SH-SY5Y (cell line): ENCODE measurements at regions not wholly inside any gene's neighbourhood (a gene's known extent, or its start where the extent isn't known, plus 50 kb on each side); places are given as distances from the start of the nearest gene placed in this dataset.

Source experiments
- GATA2 ChIP-seq: IDR thresholded peaks from 2 replicates; pipeline ENCODE4 v1.6.1; 2011; ENCODE audit warnings: mild to moderate bottlenecking, low read depth, low read length
- GATA3 ChIP-seq: IDR thresholded peaks from 2 replicates; pipeline ENCODE4 v1.6.1; 2011; ENCODE audit warnings: low read depth, mild to moderate bottlenecking, low read length, moderate library complexity

DNA sequence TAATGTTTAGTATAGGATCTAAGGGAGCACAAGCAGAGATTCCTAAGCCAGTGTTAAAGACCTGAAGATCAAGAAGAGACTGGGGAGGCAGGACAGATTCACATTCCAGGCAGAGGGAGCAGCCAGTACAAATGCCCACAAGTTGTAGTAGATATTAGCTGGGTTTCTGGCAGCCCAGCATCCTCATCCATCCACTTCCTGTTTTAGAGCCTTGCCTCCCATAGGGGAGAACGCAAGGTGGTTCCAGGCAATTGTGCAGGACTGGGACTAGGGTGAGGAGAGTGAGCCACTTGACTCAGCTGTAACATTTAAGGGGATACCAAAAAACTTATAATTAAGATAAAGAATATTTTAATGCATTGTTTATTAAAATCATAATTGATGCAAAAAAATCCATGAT, 71.3 kb upstream of the PSMA6 start:
- TF ChIP-seq GATA2 (no peak), GATA3 (no peak)
